ENCODE measurements at regions not wholly inside any gene's neighbourhood (a gene's known extent, or its start where the extent isn't known, plus 50 kb on each side); places are given as distances from the start of the nearest gene placed in this dataset.

DNA sequence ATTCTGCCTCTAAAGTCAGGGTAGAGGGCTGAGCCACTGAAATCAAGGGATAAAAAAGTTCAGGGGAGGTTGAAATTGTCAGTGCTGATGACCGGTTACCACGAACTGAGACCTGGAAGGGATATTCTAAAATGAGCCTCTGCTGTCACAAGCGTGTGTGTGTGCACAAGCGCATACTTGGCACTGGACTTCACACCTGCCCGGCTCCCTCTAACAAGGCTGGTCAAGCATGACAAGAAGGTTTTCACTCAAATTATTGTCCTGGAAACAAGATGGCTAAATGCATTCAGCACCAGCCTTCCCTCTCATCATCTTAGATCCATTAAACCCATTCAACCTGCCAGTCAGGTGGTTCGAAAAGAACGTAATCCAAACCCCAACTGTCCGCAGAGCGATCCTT, 54.8 kb upstream of the CECR2 start:
- Mint-ChIP-seq H3K4me1 (peaks cover 11 to 20% of the 10 kb centered on the region in 2 experiments), H3K4me3 (no peak overlapping the region), H3K36me3 (ENCODE audit: insufficient read depth in 1 of 3, low read depth in 3 of 3) (no peaks in the 10 kb centered on the region), H3K27ac (no peak overlapping the region), H3K9me3 (no peaks in the 10 kb centered on the region), H3K27me3 (ENCODE audit: low read depth) (no peaks in the 10 kb centered on the region)
- Histone ChIP-seq H3K79me1 (ENCODE audit: insufficient read depth, low read depth, low read length, poor library complexity, severe bottlenecking) (no peaks in the 10 kb centered on the region), H2AFZ (ENCODE audit: low read length) (no peak overlapping the region), H3K4me2 (ENCODE audit: insufficient read depth, insufficient read length, low read length) (no peak overlapping the region), H3K79me2 (ENCODE audit: insufficient read depth, low read length) (no peaks in the 10 kb centered on the region), H2BK120ac (ENCODE audit: low read depth, low read length, poor library complexity, severe bottlenecking) (no peak overlapping the region), H3T11ph (ENCODE audit: low read length) (no peak overlapping the region), H3K27ac (ENCODE audit: insufficient read length, low read depth, low read length) (no peak overlapping the region), H3K18ac (ENCODE audit: insufficient read length, low read depth, low read length) (no peak overlapping the region), H3K9me3 (ENCODE audit: control insufficient read depth, low read depth, low read length) (no peaks in the 10 kb centered on the region), H2BK15ac (ENCODE audit: low read depth, low read length) (no peak overlapping the region), H2BK12ac (ENCODE audit: insufficient read length, low read depth, low read length) (no peak overlapping the region), H3K4me1 (ENCODE audit: insufficient read depth, low read length) (no peaks in the 10 kb centered on the region), H4K5ac (ENCODE audit: insufficient read length, low read depth, low read length) (no peak overlapping the region), H2BK5ac (ENCODE audit: insufficient read length, low read length) (no peak overlapping the region), H4K91ac (ENCODE audit: insufficient read length, low read depth, low read length) (no peak overlapping the region), H3K9ac (ENCODE audit: extremely low read depth, insufficient read length, low read length) (no peak overlapping the region), H4K8ac (replicated peaks; ENCODE audit: insufficient read length, low read depth, low read length) (no peak overlapping the region), H3K14ac (ENCODE audit: insufficient read depth, low read length) (no peak overlapping the region), H3K56ac (ENCODE audit: insufficient read length, low read depth, low read length) (no peak overlapping the region), H3K23me2 (ENCODE audit: insufficient read length, low read depth, low read length, poor library complexity, severe bottlenecking) (no peaks in the 10 kb centered on the region), H2BK20ac (ENCODE audit: low read depth, low read length, poor library complexity, severe bottlenecking) (no peak overlapping the region), H3K27me3 (ENCODE audit: insufficient read depth, low read length) (no peaks in the 10 kb centered on the region), H2AK5ac (ENCODE audit: insufficient read length, low read length) (no peak overlapping the region), H3K23ac (ENCODE audit: insufficient read length, low read depth, low read length) (no peak overlapping the region), H3K4ac (ENCODE audit: low read depth, low read length) (no peak overlapping the region), H4K20me1 (ENCODE audit: control insufficient read depth, insufficient read depth, insufficient read length) (no peaks in the 10 kb centered on the region)
- TF ChIP-seq CTCF (conservative IDR thresholded peaks at IDR 0.05) = no peak
- DNase-seq = no peak
- WGBS (ENCODE audit: extremely low coverage, insufficient read length, low lambda C conversion rate) = no CpG with 5 or more reads among the region's 9 CpGs
